GM19452 (cell line): ENCODE measurements at regions not wholly inside any gene's neighbourhood (a gene's known extent, or its start where the extent isn't known, plus 50 kb on each side); places are given as distances from the start of the nearest gene placed in this dataset.

Experiments
- ATAC-seq: cut with Tn5 transposase; IDR thresholded peaks from one replicate; pipeline ENCODE4 v1.9.1; 2021; ENCODE audit not compliant: unreplicated experiment

- no peak for ATAC-seq
Observed at GRCh38 chr4:31097999-31098398, 377.8 kb downstream of the PCDH7 start.

- ATAC-seq: no peak
Observed at GRCh38 chr4:31100536-31100935, 380.4 kb downstream of the PCDH7 start.

GRCh38 chr4:31104043-31104442 is 383.9 kb downstream of the PCDH7 start:
- ATAC-seq: no peak

- no peak for ATAC-seq
Observed at GRCh38 chr4:31104577-31104976, 384.4 kb downstream of the PCDH7 start.

GRCh38 chr4:31106419-31106818 is 386.2 kb downstream of the PCDH7 start:
- ATAC-seq: no peak

GRCh38 chr4:31107362-31107761 is 387.2 kb downstream of the PCDH7 start:
- ATAC-seq: no peak

- no peak for ATAC-seq
Observed at GRCh38 chr4:31108762-31109161, 388.6 kb downstream of the PCDH7 start.

- ATAC-seq: no peak
Observed at GRCh38 chr4:31111790-31112189, 391.6 kb downstream of the PCDH7 start.

- ATAC-seq: no peak
Observed at GRCh38 chr4:31114816-31115215, 394.6 kb downstream of the PCDH7 start.

GRCh38 chr4:31124008-31124585 is 403.9 kb downstream of the PCDH7 start:
- ATAC-seq: no peak

GRCh38 chr4:31125061-31125460 is 404.9 kb downstream of the PCDH7 start:
- ATAC-seq: no peak

GRCh38 chr4:31125496-31125895 is 405.3 kb downstream of the PCDH7 start:
- no peak for ATAC-seq

GRCh38 chr4:31126881-31127398 is 406.8 kb downstream of the PCDH7 start:
- ATAC-seq: no peak

GRCh38 chr4:31130930-31131329 is 410.8 kb downstream of the PCDH7 start:
- ATAC-seq: no peak

- ATAC-seq: no peak
Observed at GRCh38 chr4:31134720-31135119, 414.6 kb downstream of the PCDH7 start.

GRCh38 chr4:31139767-31140166 is 419.6 kb downstream of the PCDH7 start:
- no peak for ATAC-seq

- ATAC-seq: no peak
Observed at GRCh38 chr4:31141095-31141831, 421.1 kb downstream of the PCDH7 start.

GRCh38 chr4:31141832-31142142 is 421.6 kb downstream of the PCDH7 start:
- ATAC-seq: no peak

GRCh38 chr4:31146366-31146765 is 426.2 kb downstream of the PCDH7 start:
- ATAC-seq: no peak

- ATAC-seq: no peak
Observed at GRCh38 chr4:31148990-31149389, 428.8 kb downstream of the PCDH7 start.

- no peak for ATAC-seq
Observed at GRCh38 chr4:31156221-31156620, 436.1 kb downstream of the PCDH7 start.

GRCh38 chr4:31160146-31160545 is 440.0 kb downstream of the PCDH7 start:
- no peak for ATAC-seq

GRCh38 chr4:31169846-31170245 is 449.7 kb downstream of the PCDH7 start:
- ATAC-seq: no peak
